Kidney glomerular epithelial cell (primary cell): ENCODE measurements at regions not wholly inside any gene's neighbourhood (a gene's known extent, or its start where the extent isn't known, plus 50 kb on each side); places are given as distances from the start of the nearest gene placed in this dataset.

Source experiments
- DNase-seq: peaks from one replicate; lab custom pipeline; 2025; lab: John Stamatoyannopoulos, UW

DNA sequence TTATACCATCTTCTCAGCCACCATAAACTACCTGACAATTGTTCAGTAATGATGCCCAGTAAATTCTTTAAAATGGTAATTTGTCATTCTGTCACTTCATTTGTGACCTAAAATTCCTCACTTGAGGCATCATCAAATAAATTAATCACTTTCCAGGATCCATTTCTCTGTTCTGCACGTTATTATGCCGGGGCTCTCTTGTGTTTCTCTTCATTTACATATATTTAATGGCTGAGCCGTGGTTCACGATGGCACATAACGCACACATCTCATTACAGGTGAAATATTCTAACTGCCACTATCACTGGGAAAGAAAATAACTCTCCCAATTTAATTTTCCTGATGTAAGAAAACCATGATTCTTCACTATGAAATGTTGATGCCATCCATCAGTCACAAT, 529.6 kb downstream of the NR4A2 start:
- no peak for DNase-seq

GRCh38 chr2:155792666-155793065, 539.9 kb downstream of the NR4A2 start:
- no peak for DNase-seq

DNA sequence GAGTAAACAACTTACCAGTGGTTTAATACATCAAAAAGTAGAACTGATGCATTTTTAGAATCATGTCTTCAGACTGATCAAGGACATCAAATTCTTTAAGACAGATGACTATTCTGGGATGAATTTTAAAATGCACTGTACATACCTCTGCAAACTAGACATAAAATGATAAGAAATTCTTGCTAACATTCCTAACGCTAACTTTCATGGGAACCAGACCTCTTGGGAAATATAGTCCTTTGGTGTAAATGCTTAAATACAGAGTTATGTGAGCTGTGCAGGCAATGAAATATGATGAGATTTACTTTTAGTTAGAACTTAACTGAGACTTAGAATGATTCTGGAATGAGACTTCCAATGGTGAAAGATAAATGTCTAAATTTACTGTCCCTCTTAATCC, 562.0 kb downstream of the NR4A2 start:
- no peak for DNase-seq

- DNase-seq = no peak
Observed at GRCh38 chr2:155766342-155767115, 566.0 kb downstream of the NR4A2 start.

- no peak for DNase-seq
Observed at GRCh38 chr2:155755481-155755880, 577.0 kb downstream of the NR4A2 start.

- DNase-seq = no peak
Observed at GRCh38 chr2:155748131-155748530, 584.4 kb downstream of the NR4A2 start.

- no peak for DNase-seq
Observed at GRCh38 chr2:155747531-155747930, 585.0 kb downstream of the NR4A2 start.

- DNase-seq = no peak
Observed at GRCh38 chr2:155733091-155733853, 599.2 kb downstream of the NR4A2 start.

GRCh38 chr2:155730804-155731203, 601.7 kb downstream of the NR4A2 start:
- DNase-seq = no peak

DNA sequence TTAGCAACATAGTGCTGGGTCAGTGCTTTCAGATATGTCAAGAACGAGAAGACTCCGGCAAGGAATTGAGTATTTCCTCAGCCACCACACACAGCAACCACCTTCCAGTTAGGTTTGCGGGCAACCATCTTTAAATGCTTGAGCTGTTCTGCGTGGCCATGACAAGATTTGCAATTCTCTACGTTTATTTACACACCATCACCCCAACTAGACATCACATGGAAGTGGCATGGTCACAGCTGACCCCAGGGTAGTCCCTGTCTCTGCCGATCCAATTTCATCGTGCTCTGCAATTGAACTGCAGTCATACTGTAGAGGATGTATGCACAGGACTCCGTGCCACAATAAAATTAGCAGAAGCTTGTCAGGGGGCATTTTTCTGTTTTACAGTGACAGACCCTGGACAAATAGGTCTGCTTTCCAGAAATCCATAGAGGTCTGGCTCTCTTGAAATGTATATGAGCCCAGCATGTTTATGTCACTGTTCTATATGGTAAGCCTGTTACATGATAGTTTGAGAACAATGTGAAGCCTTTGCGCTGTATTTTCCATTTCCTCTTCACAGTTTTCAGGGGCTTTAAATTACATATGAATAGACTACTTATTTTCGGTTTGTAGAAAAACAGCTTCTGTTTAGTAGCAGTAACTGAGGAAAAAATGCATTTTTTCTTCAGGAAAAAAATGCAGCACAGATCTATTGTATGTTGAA, 605.2 kb downstream of the NR4A2 start:
- DNase-seq = peak; percentile 17

DNA sequence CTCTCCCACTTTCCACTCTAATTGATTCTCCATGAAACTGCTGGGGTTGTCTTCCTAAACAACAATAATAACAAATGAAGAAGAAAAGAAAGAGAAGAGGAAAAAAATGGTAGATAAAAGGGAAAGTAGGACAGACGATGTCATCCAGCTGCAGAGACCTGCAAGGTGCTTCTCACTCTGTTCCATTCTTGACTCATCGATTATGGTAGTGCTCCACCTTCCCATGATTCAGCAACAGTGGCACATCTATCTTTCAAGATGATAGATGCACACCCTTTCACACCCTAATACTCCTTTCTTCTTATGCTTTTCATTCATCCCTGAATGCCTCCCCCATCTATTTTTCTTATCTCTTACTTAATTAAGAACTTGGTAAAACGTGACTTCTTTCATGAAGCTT, 610.2 kb downstream of the NR4A2 start:
- DNase-seq = no peak

DNA sequence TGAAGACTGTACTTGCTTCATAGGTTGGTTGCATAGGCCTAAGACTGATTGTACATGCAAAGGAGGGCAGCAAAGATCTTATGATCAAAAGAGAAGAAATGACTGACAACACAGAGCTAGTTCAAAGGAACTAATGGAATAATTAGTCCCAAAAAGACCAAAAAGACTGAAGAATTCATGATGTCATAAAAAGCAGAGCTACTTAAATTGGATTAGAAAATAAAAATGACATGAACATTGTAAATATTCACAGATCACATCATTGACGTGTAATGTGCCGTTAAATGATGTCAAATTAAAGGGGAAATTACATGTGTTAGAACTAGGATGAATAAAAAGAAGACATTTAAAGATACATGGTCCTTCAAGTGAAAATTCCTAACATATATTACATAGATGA, 616.8 kb downstream of the NR4A2 start:
- DNase-seq = no peak

DNA sequence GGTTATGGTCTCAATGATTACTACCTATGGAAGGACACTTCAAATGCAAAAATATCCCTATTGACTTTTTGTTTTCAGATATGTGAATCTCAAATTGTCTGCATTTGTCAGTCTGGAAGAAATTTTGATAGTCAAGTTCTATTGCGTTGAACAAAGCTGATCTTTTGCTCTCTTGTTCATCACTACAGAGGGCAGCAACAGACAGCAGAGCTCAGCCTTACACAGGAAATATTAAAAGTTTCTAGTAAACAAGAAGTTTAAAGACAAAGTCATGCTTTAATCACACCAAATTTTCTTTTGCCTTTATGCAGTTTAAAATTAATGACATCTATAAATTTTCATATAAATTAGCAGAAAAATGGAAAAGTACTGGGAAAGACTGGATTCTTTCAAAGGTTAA, 617.5 kb downstream of the NR4A2 start:
- no peak for DNase-seq

- no peak for DNase-seq
Observed at GRCh38 chr2:155708071-155708470, 624.5 kb downstream of the NR4A2 start.

- DNase-seq = no peak
Observed at GRCh38 chr2:155703917-155704316, 628.6 kb downstream of the NR4A2 start.

DNA sequence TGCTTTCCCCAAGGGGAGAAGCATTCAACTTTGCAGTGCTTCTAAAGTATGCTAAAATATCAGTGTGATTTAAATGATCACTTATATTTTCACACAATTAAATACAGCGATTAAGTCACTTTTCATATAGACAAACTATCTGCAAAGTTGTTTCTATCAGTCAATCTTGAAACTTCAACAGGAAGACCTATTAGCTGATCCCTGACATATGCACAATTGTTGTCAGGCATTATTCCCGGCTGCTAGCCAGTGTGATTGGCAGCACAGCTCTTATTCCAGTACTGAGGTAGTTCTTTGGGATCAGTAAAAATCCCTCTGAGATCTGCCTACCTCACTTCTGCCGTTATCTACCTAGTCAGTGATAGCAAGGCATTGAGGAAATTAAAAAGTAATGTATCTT, 629.5 kb downstream of the NR4A2 start:
- no peak for DNase-seq

DNA sequence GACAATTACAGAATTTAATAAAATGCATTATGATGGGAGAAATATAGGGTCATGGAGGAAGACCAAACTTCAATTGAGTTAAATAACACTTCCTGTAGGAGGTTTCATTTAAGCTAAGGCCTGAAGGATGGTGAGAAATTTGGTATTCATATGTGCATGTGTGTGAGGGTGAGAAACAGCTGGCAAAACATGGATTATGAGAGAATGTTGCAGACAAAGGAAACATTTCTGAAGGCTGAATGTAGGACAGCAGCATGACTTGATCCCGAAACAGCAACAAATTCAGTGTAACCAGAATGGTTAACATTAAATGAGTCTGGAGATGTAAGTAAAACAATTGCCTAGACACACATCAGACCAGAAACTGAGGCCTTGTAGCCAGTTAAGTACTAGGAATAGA, 630.8 kb downstream of the NR4A2 start:
- no peak for DNase-seq

GRCh38 chr2:155696571-155696970, 636.0 kb downstream of the NR4A2 start:
- no peak for DNase-seq

DNA sequence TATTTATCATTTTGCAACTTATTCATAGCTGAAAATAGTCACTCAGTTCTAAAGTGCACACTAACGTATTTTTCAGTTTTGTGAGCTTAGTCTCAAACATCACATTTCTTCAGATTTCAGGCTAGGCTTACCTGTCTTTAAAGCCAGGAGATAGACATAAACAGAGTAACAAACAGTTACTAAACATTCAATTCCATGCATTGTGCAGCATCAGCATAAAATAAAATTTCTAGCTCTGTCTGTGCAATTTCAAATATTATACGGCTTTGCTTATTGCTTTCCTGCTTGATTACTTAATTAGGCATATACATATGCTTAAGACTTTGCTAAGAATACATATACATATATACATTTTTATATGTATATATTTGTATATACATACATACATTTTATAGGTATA, 637.0 kb downstream of the NR4A2 start:
- DNase-seq = no peak

DNA sequence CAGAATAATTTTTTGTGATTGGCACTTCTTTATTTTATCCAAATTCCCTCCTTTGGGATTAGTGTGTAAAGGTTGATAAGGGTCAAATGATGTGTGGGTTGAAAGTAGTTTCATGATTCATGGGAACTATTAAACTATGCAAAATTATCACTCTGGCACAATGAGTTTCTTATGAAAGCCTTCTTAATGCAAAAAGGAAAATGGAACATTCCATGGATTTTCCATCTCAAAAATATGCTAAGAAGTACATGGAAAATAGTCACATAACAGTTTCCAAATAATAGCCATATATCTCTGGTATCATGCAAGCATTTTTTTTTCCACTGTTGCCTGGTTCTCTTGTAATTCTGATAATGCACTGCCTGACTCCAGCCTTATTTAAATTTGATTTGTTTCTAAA, 639.7 kb downstream of the NR4A2 start:
- no peak for DNase-seq

DNA sequence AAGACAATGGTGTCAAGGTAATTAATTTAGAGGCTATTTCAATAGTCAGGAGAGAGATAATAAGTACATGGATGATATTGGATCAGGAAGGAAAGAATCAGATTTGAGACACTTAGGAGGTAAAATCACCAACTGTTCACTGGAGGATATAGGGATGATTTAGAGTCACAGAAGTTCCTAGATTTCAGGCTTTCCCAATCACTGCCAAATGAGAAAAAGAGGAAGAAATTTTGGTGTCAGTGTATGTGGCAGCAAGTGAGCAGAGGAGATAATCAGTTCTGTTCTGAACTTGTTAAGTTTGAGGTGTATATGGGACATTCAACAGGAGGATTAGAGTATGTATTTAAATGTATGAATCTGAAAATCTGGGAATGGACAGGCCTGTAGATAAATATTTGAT, 640.4 kb downstream of the NR4A2 start:
- no peak for DNase-seq

GRCh38 chr2:155690785-155691184, 641.7 kb downstream of the NR4A2 start:
- DNase-seq = no peak

GRCh38 chr2:155689791-155690190, 642.7 kb downstream of the NR4A2 start:
- DNase-seq = no peak
